ENCODE measurements at regions not wholly inside any gene's neighbourhood (a gene's known extent, or its start where the extent isn't known, plus 50 kb on each side); places are given as distances from the start of the nearest gene placed in this dataset.
"Not testable (repeated sequence)": the region's sequence is repeated elsewhere in the genome, so short reads cannot be mapped to it uniquely, and the experiment has no call there.

- not testable (repeated sequence) for TF ChIP-seq CTCF (conservative IDR thresholded peaks at IDR 0.05); EZH2 (IDR thresholded peaks at IDR 0.05; ENCODE audit: low read depth)
These were observed 389.7 kb downstream of the SRGAP2C start for GRCh38 chr1:121574505-121574899.
